HG02798 (cell line): ENCODE measurements at regions not wholly inside any gene's neighbourhood (a gene's known extent, or its start where the extent isn't known, plus 50 kb on each side); places are given as distances from the start of the nearest gene placed in this dataset.

ENCODE experiments used
- ATAC-seq: cut with Tn5 transposase; IDR thresholded peaks from one replicate; pipeline ENCODE4 v1.9.1; 2021; ENCODE audit warnings: mild to moderate bottlenecking; ENCODE audit not compliant: unreplicated experiment, poor library complexity

DNA sequence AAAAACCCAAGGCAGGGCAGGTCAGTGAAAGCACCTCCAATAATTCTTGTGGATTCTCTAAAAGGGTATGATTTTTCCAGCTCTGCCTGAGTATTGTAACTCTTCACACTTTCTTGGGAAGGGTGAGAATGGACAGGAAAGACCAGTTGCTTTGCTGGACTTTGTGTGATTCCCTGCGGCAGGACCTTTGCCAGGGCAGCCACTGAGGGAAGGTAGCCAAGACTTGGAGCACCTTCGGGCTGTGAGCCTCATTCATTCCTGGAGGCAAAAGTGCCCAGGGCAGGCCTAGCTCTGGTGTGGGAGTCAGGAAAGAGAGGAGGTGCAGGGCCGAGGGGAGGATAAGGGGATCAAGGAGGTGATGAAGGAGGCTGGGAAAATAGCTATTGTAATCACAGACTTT lies 80.2 kb downstream of the VCPKMT start:
- no peak for ATAC-seq

DNA sequence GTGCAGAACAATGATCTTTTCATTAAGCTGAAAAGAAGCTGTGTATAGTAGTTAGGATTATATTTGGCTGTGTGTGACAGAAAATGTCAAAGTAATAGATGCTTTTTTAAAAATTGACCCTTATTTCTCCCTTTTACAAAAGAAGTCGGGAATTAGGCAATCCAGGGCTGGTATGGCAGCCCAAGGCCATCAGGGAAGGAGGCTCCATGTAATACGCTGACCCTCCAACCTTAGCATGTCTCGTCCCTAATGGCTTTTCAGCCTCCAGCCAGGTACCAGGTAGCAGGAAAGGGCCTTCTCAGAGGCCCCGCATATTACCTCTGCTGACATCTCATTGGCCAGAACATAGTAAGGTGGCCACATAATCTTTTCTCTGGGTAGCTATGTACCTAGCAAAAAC lies 79.7 kb downstream of the VCPKMT start:
- no peak for ATAC-seq

DNA sequence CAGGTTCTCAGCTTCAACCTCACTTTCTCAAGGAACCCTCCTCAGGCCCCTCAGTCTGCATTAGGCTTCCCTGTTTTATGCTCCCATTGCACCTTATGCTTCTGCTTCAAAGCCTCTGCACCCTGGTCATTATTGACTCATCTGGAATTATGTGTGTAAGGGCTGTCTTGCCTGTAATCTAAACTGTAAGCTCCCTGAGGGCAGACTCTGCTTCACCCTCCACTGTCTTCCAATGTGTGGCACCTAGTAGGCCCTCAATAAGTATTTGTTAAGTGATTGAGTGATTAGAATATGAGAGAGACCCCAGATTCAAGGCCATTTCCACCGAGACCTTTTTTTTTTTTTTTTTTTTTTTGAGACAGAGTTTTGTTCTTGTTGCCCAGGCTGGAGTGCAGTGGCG lies 79.1 kb downstream of the VCPKMT start:
- no peak for ATAC-seq

DNA sequence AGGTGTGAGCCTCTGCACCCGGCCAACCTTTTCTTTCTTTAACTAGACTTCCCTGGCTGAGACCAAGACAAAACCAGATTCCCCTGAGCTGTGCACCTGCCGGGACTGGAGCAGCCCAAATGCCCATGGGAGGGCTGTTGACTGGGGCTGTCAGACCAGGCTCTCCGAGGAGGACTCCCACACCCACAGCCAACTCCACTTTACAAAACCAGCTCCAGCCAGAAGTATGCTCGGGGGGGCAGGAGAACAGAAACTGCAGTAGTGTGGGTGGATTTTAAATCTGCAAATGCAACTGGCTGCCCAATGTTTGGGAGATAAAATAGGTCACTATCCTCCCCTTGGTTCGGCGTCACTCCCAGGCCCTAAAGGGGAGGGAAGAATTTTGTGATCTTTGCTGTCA lies 78.5 kb downstream of the VCPKMT start:
- ATAC-seq, result no peak

DNA sequence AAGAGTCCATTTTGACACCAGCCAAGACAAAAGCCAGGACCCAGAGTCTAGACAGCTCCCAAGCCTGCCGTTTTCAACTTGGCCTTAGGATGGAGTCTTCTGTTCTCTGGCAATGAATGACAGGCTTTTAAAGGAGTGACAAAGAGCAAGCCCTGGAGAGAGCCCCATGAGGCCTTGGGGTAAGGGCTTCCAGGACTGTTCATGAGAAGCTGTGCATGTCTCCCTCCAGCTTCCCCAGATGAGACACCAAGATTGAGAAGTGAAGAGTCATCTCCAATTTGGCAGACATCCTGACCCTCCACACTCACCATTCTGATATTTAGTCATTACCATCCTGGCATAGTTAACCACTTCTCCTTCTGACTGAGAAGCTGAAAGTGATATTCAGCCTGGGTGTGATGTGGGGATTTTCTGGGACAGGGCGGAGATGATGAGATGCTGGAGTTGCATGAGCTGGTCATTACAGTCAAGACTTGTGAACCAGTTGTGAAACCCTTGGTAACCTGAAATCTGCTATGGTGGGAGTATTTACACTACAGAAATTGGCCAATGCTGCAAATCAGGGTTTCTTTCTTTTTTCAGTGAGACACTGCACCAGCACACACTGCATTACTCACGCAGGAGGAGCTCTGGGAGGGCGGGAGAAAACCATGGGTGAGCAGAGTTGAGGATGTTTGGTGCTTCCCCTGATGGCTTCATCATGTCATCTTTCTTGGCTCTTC lies 77.8 kb downstream of the VCPKMT start:
- peak; percentile 83 for ATAC-seq

DNA sequence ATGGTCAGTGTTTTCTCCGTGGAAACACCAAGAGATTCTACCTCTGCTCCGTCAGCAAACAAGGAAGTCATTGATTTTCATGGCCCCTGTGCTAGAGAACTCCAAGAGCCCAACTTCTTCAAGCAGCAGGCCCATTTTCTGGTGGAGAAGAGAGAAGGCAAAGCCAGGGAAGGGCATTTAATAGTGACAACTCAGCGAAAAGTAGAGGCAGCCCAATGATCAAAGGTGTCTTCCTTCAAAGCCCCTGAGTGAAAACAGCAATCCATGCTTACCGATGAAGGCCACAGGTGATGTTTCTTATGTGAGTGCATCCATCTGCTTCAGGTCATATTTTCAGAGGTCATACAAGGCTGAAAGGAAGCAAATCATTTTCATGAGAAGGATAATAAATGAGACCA lies 77.3 kb downstream of the VCPKMT start:
- no peak for ATAC-seq

DNA sequence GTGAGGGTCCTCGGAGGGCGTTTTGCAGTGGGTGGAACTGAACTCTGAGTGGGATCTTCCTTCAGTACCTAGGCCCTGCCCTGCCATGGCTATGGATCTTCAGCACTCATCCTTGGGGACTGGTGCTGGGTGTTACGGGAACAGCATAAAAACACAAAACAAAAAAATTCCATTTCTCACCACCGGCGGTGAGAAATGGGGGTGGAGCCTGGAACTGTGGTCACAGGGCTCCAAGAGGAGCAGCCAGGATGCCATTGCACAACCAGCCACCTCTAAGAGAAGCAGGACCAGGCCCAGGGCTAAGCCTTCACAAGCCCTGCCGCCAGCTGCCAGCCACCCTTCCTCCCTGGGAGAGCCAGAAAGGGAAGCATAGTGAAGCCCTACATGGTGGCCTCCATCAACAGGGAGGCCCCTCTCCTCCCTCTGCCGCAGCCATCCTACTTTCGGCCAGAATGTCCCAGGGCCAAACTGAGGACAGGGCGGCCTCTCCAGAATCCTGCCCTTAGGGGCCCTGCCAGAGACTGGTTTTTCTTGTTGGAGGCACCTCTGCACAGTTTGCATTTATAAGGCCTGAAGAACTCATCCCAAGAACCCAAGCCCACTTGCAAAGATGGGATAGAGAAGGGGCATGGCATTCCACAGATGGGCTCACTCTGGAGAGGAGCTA lies 76.5 kb downstream of the VCPKMT start:
- ATAC-seq, result no peak

DNA sequence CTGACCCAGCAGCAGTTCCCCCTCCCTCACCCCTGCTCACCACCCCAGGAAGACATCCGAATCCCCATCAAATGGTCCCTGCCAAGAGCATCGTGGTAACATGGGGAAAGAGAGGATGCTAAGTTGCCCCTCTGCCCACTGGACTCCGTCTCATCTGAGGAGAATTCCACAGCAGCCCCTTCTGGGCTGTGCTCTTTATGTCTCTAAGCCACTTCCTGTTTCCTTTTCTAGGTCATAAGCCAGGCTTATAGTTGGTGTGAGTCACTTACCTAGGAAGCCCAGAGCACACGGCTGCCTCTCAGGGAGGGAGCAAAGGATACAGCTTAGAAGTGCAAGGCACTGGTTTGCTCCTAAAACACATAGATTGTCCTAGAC lies 76.0 kb downstream of the VCPKMT start:
- no peak for ATAC-seq

DNA sequence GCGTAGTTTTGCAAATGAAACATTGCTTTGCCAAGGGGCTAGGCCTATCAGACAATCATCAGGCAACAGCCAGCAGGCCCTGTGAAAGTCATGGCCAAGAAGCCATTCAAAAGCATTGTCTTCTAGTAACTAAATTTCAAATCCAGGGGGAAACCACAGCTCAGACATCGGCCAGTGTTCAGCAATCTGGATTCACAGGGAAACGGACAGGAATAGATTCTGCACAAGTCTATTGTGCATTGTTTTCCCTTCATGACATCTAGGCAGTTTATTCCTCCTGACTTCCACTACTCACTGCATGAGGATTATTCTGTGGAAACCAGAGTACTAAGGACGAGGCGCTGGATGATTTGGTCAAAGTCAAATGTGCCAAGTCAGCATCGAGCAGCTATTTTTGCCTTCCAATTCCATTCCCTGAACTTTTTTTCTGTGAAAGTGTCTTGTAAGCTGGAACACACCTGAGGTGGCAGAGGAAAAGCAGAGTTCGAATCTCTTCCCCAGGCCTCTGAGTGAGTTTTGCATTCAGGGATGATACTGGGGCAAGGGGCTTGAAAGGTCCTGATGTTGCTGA lies 75.4 kb downstream of the VCPKMT start:
- ATAC-seq, result no peak

DNA sequence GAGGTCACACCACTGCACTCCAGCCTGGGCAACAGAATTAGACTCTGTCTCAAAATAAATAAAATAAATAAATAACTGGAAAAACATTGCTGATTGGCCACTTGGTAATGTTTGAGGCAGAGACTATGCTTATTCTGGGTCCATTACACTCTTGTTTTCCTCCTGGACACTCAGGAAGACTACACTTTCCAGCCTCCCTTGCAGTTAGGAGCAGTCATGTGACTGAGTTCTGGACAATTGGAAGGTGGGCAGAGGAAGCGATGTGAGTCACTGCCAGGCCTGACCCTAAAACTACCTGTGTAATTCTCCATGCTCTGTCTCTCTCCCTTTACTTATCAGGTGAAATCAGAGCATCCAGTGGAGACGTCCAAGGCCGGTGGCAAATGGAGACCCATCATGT lies 74.4 kb downstream of the VCPKMT start:
- no peak for ATAC-seq

DNA sequence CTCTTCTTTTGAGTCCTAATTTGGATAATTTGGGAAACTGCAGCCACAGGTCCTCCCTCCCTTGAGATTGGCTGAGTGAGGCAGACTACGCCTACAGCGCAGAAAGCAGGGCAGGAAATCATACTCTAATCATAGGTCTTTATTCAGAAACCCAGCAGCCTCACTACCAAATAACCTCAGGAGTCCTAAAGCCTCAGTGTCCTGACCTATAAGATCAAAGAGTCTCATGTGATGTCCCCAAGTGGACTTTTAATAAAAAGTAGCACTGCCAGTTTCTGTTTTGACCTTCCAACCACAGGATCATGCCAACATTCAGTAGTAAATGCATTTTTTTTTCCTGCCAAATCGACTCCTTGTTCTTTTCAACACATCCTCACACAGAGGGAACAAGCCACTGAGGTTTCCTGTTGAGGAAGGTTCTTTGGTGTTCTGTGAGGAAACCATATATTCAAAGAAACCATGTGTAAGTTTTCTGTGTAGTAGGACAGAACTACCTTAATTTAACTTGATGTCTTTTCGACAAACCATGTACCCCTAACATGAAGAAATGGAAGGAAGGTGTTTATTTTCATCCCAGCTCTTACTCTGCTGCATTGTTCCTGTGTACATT lies 72.2 kb downstream of the VCPKMT start:
- no peak for ATAC-seq

DNA sequence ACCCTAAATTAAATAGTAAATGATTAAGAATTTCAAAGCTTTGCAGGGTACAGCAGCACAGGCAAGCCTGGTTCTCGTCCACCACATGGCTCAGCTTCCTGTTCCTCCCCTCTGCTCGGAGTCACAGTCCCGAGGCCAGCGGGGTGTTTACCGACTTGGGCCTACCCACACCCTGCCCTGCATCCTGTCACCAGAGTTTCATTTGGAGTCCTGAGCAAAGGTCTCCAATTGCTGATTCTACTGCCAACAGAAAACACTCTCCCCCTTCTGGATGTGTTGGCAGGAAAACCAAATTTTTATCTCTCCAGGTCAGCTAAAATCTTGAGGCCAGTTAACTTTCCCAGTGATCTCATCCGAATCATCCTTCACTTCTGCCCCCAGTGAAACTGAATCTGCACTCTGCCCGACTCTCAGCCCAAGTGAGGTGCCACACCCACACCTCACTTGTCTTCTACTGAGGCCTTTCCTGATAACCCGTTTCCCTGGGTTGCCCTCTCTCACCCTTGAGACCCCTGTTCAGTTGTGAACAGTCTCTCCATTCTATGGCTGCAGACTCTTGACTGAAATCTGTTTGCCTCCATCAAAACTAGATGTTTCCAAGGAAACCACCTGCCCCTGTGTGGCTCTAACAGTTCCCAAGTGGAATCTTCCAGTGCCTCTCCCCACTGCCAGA lies 71.2 kb downstream of the VCPKMT start:
- peak; percentile 83 for ATAC-seq

DNA sequence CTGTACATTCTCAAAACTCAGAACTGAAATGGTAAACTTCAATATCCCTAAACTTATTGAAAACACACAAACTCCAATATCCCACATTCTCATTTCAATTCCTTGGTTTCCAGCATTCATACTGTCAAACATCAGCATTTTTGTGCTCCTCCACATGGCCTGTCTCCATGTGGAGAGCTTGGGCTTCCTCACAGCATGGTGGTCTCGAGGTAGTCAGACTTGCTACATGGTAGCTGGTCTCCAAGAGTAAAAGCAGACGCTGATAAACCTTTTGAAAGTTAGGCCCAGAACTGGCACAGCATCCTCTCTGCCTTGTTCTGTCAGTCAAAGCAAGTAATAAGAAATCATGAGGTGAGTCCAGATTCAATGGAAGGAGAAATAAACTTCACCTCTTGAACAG lies 70.5 kb downstream of the VCPKMT start:
- ATAC-seq, result no peak

DNA sequence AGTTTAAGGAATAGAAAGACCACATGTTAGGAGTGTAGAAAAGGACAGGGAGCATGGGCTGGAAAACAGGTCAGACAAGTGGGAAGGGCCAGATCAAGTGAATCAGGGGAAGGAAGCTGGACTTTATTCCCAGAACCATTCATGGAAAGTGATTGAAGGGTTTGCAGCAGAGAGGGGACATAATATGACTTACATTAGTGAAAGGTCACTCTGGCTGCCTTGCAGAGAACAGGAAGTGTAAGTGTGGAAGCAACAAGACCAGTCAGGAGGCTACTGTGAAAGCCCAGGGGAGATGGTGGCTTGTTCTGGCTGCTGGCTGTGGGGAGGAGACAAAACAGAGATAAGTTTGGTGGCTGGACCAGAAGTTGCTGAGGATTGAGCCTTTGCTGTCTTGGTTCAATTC lies 69.1 kb downstream of the VCPKMT start:
- ATAC-seq, result peak; percentile 80

DNA sequence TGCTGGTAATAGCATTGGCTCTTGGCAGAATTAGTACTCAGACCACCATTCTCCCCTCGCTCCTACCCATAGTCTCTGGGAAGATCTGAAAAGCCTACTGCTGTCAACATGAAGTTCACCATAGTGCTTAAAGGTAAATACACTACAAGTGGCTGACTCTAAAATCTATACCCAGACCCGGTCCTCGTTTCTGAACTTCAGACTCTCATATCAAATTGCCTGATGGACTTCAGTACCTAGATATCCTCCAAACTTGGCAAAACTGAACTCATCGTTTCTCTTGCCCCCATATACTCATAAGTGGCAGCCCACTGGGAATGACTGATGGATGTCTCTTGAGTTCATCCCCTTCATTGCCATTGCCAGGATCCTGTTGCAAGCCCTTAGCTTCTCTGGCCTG lies 67.3 kb downstream of the VCPKMT start:
- ATAC-seq, result no peak

DNA sequence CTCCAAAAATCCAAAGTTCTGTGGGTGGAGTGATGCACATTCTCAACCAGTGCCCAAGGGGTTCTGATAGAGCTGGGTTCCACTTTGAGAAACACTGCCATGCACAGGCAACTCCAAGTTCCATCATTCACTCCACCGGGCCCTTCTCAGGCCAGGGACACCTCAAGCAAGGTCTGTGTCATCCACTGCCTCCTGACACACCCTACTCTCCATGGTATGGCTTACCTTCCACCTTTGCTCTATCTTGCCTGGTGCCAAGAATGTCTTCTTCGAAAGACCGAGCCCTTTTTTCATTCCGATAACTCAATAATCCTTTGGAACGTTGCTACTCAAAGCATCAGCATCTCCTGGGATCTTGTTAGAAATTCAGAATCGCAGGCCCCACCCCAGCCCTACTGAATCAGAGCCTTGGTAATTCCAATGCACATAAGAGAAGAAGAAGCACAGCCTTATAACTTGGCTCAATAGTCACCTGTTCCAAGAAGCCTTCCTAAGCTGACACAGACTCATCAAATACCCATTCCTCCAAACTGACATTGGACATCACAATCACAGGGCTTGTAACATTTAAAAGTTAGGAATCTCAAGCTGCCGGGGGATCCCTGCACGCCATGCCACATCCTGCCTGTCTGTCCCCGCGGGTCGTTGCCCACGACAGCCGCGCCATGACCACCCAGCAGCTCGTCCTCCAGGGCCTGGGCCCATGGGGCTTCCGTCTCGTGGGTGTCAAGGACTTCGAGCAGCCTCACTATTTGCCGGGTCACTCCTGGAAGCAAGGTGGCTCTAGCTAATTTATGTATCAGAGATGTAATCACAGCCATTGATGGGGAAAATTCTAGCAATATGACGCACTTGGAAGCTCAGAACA lies 66.4 kb downstream of the VCPKMT start:
- no peak for ATAC-seq

DNA sequence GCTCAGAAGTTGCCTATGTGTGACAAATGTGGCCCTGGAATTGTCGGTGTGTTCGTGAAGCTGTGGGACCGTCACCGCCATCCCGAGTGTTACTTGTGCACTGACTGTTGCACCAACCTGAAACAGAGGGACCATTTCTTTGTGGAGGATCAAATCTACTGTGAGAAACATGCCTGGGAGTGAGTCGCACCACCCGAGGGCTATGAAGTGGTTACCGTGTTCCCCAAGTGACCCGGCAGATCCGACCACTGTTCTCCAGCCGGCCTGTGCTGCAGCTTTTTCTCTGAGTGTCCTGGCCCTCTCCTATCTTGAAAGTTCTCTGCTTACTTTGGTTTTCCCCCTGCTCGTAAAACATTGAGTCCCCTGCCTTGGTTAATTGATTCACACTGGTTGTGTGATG lies 65.3 kb downstream of the VCPKMT start:
- no peak for ATAC-seq

DNA sequence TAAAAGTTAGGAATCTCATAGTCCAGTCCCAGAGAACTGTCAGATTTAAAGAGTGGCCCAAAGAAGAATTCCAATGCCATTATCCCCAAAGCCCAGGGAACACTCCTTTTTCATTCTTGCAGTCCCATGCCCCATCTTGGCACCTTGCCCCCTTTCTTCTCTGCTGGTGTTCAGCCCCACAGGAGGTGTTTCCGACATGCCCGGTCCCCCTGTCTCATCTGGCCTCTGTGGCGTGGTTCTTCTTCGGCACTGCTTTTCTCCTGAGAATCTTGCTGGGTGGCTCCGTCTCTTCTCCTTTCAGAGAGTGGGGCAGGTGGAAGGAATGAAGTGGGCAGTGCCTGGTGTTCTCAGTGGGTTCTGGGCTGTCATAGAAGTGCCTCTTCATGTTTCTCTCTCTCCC lies 64.7 kb downstream of the VCPKMT start:
- ATAC-seq, result no peak

DNA sequence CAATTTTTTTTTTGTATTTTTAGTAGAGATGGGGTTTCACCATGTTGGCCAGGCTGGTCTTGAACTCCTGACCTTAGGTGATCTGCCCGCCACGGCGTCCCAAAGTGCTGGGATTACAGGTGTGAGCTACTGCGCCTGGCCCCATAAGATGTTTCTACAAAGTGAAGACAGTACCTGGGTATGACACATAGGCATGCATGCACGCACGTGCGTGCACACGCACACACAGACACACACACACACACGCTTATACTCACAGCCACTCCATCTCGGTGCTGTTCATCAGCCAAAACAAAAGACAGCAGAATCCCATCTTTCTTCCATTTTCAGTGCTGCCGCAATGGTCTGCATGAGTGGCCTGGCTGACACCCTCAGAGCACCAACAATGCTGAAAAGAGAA lies 63.9 kb downstream of the VCPKMT start:
- ATAC-seq, result no peak

DNA sequence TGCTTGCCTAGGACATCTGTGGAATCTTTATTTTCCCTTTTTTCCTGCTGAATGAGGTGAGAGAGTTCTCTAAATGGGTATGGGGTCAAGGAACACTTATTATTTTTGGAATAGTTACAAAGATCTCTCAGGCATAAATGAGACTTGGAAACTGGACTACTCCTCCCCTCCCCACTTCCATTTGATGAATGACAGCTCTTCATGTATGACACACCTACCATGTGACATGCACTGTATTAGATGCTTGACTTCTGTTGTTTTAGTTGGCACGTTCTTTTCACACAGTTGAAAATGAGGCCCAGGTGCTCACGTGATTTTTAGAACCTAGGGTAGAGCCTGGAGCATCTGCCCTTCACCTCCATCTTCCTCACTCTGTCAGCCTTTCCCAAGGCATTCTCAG lies 62.4 kb downstream of the VCPKMT start:
- ATAC-seq, result no peak
